ENCODE measurements at regions not wholly inside any gene's neighbourhood (a gene's known extent, or its start where the extent isn't known, plus 50 kb on each side); places are given as distances from the start of the nearest gene placed in this dataset.

DNA sequence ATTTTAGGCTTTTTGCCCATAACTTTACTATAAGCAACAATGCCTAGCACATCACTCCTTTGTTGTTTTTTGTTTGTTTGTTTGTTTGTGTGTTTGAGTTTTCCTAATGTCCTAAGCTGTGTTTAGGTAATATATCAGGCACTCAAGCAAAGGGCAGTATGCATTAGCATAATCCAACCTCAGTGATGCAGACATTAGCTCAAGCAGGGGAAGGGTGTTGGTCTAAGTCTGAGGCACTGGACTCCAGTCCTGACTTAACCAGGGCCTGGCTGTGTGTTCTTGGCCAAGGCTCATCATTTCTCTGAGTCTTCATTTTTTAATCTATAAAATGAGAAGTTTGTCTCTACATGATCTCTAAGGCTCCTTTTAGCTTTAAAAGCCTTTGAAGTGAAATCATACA is 65.9 kb upstream of the RFC3 start:
- no peak overlapping the region for H3K4me3 ChIP-seq
- POLR2A ChIA-PET = interaction anchor here (1.2 kb wide), 1 partner anchor 22 kb away, joined by 3 read pairs; no protein-coding TSS in a partner anchor
- H3K9ac ChIP-seq (ENCODE audit: control insufficient read depth, insufficient read depth, low read length) = no peak overlapping the region
- no peak overlapping the region for H3K4me2 ChIP-seq (ENCODE audit: control insufficient read depth, insufficient read depth)
- CTCF ChIA-PET = interaction anchor here (1.1 to 2.1 kb wide), 3 partner anchors 8 to 28 kb away, joined by 3 to 6 read pairs (median 3); no protein-coding TSS in a partner anchor
- ATAC-seq (no peak), FAIRE-seq (no peak), DNase-seq (ENCODE audit: low read depth, low spot score) (no peak)
- RAD21 ChIA-PET (ENCODE audit: unreplicated experiment) = interaction anchor here (1.4 to 2.3 kb wide), 2 partner anchors 45 to 209 kb away, joined by 3 to 7 read pairs; no protein-coding TSS in a partner anchor
- H3K79me2 ChIP-seq (ENCODE audit: control insufficient read depth, insufficient read depth, low read length) = no peaks in the 10 kb centered on the region
- H3K9me3 ChIP-seq (replicated peaks; ENCODE audit: control insufficient read depth, insufficient read depth, low read length) = peaks cover 5% of the 10 kb centered on the region; the same call in 2 of the 3 replicates
- no peaks in the 10 kb centered on the region for H3K27me3 ChIP-seq (replicated peaks in 1 of 2; ENCODE audit: control insufficient read depth in 2 of 2, insufficient read depth in 2 of 2, low read length in 1 of 2)
- SMC1A ChIA-PET (ENCODE audit: uncharacterized antibody, unreplicated experiment) = interaction anchor here (1.7 to 2.0 kb wide), 2 partner anchors 28 to 73 kb away, joined by 5 to 7 read pairs; no protein-coding TSS in a partner anchor
- intact Hi-C loops (cut with micrococcal nuclease; ENCODE audit: unreplicated experiment) (no loop called here), in situ Hi-C loops (cut with MboI) (no loop called here)
- H4K20me1 ChIP-seq (ENCODE audit: control insufficient read depth, insufficient read depth) = no peaks in the 10 kb centered on the region
- H2AFZ ChIP-seq (ENCODE audit: control insufficient read depth, low read depth, low read length) = no peak overlapping the region
- H3K4me1 ChIP-seq (ENCODE audit: control insufficient read depth, insufficient read depth, low read length) = peaks cover 4% of the 10 kb centered on the region
- no peak overlapping the region for H3K27ac ChIP-seq (ENCODE audit: control insufficient read depth, insufficient read depth)
- H3K36me3 ChIP-seq (ENCODE audit: control insufficient read depth in 2 of 2, insufficient read depth in 2 of 2, low read length in 1 of 2) = no peaks in the 10 kb centered on the region
- no TSS peak for BruUV-seq (replicated peaks)
- no peak for TF ChIP-seq BACH1 (IDR thresholded peaks at IDR 0.05; ENCODE audit: borderline replicate concordance)
- no peak for TF ChIP-seq POLR2A (IDR thresholded peaks at IDR 0.05; ENCODE audit: low read depth, low read length)
- TF ChIP-seq TCF3 (IDR thresholded peaks at IDR 0.05; ENCODE audit: borderline replicate concordance, insufficient read depth, low read depth, low read length) = no peak
- no peak for TF ChIP-seq IRF4 (IDR thresholded peaks at IDR 0.05; ENCODE audit: low read depth, low read length)
- TF ChIP-seq ZSCAN29 (IDR thresholded peaks at IDR 0.05) = no peak
- no peak for TF ChIP-seq NBN (IDR thresholded peaks at IDR 0.05)

DNA sequence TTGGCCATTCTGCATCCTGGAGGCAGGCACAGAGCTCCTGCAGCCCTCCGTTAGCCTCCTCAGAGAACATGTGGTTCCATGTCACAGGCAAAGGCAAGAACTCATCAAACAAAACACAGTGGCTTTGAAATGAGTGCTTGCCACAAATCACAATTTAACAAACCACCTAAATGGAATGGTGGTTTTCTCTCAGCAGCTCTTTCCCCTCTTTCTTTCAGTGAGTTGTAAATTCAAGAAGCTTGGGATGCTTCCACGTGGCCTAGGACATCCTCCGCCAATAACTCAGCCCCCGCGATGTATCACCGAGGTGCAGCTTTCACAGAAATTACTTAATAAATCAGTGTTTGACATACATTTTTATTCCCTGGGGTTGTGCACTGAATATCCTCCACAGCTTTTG is 65.4 kb upstream of the RFC3 start:
- ChIA-PET RAD21 (ENCODE audit: unreplicated experiment) (interaction anchor here (1.4 to 2.3 kb wide), 2 partner anchors 45 to 209 kb away, joined by 3 to 7 read pairs; no protein-coding TSS in a partner anchor), CTCF (interaction anchor here (0.8 to 2.1 kb wide), 6 partner anchors 8 to 45 kb away, joined by 3 to 6 read pairs (median 3); no protein-coding TSS in a partner anchor), SMC1A (ENCODE audit: uncharacterized antibody, unreplicated experiment) (interaction anchor here (1.6 to 2.0 kb wide), 3 partner anchors 8 to 73 kb away, joined by 5 to 7 read pairs (median 5); no protein-coding TSS in a partner anchor), POLR2A (interaction anchor here (1.2 kb wide), 1 partner anchor 23 kb away, joined by 3 read pairs; no protein-coding TSS in a partner anchor)
- Histone ChIP-seq H3K79me2 (ENCODE audit: control insufficient read depth, insufficient read depth, low read length) (no peaks in the 10 kb centered on the region), H3K27me3 (replicated peaks in 1 of 2; ENCODE audit: control insufficient read depth in 2 of 2, insufficient read depth in 2 of 2, low read length in 1 of 2) (no peaks in the 10 kb centered on the region), H3K4me3 (no peak overlapping the region), H3K36me3 (ENCODE audit: control insufficient read depth in 2 of 2, insufficient read depth in 2 of 2, low read length in 1 of 2) (no peaks in the 10 kb centered on the region), H2AFZ (ENCODE audit: control insufficient read depth, low read depth, low read length) (no peak overlapping the region), H4K20me1 (ENCODE audit: control insufficient read depth, insufficient read depth) (no peaks in the 10 kb centered on the region), H3K4me2 (ENCODE audit: control insufficient read depth, insufficient read depth) (no peak overlapping the region), H3K9ac (ENCODE audit: control insufficient read depth, insufficient read depth, low read length) (no peak overlapping the region), H3K27ac (ENCODE audit: control insufficient read depth, insufficient read depth) (no peak overlapping the region), H3K9me3 (replicated peaks; ENCODE audit: control insufficient read depth, insufficient read depth, low read length) (peaks cover 5% of the 10 kb centered on the region; the same call in 2 of the 3 replicates), H3K4me1 (ENCODE audit: control insufficient read depth, insufficient read depth, low read length) (peaks cover 9% of the 10 kb centered on the region)
- 81% methylated on average over 6 of the region's 6 CpGs for WGBS (ENCODE audit: insufficient coverage, insufficient replicate concordance, low lambda C conversion rate, missing lambda C conversion rate)
- in situ Hi-C loops (cut with MboI) = no loop called here
- BruUV-seq (replicated peaks) = no TSS peak
- ATAC-seq = no peak
- intact Hi-C loops (cut with micrococcal nuclease; ENCODE audit: unreplicated experiment) = no loop called here
- no peak for DNase-seq (ENCODE audit: low read depth, low spot score)
- no peak for FAIRE-seq
- TF ChIP-seq NFYB (IDR thresholded peaks at IDR 0.05; ENCODE audit: insufficient read depth, low read depth, low read length) (no peak), RAD21 (IDR thresholded peaks at IDR 0.05; ENCODE audit: insufficient read depth, low read depth, low read length) (no peak), CREM (IDR thresholded peaks at IDR 0.05; ENCODE audit: low read depth) (no peak), ETV6 (conservative IDR thresholded peaks at IDR 0.05 in 1 of 2, IDR thresholded peaks at IDR 0.05 in 1 of 2; ENCODE audit: borderline replicate concordance in 1 of 2, low read depth in 1 of 2) (no peak), ZNF207 (IDR thresholded peaks at IDR 0.05; ENCODE audit: borderline replicate concordance) (no peak), CBFB (IDR thresholded peaks at IDR 0.05; ENCODE audit: low read depth) (no peak), NR2C2 (IDR thresholded peaks at IDR 0.05; ENCODE audit: borderline replicate concordance, control insufficient read depth, insufficient read length, low read depth) (no peak), NBN (IDR thresholded peaks at IDR 0.05) (no peak), HCFC1 (IDR thresholded peaks at IDR 0.05; ENCODE audit: low read length) (no peak), NRF1 (conservative IDR thresholded peaks at IDR 0.05; ENCODE audit: low read depth, low read length) (no peak), LARP7 (IDR thresholded peaks at IDR 0.05) (no peak)
- TF ChIP-seq, protein P1, sequence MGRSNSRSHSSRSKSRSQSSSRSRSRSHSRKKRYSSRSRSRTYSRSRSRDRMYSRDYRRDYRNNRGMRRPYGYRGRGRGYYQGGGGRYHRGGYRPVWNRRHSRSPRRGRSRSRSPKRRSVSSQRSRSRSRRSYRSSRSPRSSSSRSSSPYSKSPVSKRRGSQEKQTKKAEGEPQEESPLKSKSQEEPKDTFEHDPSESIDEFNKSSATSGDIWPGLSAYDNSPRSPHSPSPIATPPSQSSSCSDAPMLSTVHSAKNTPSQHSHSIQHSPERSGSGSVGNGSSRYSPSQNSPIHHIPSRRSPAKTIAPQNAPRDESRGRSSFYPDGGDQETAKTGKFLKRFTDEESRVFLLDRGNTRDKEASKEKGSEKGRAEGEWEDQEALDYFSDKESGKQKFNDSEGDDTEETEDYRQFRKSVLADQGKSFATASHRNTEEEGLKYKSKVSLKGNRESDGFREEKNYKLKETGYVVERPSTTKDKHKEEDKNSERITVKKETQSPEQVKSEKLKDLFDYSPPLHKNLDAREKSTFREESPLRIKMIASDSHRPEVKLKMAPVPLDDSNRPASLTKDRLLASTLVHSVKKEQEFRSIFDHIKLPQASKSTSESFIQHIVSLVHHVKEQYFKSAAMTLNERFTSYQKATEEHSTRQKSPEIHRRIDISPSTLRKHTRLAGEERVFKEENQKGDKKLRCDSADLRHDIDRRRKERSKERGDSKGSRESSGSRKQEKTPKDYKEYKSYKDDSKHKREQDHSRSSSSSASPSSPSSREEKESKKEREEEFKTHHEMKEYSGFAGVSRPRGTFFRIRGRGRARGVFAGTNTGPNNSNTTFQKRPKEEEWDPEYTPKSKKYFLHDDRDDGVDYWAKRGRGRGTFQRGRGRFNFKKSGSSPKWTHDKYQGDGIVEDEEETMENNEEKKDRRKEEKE (IDR thresholded peaks at IDR 0.05) = no peak

Data from GM12878 (cell line).